K562 (cell line): ENCODE measurements at regions not wholly inside any gene's neighbourhood (a gene's known extent, or its start where the extent isn't known, plus 50 kb on each side); places are given as distances from the start of the nearest gene placed in this dataset.

ENCODE experiments used
- ATAC-seq: fragments of 200-7000 bp; cut with Tn5 transposase; 3 replicates; pipeline ENCODE4 v1.9.1; 2020; ENCODE audit warnings: moderate library complexity
- BruUV-seq: library from RNA; stranded (reverse); fragments of 400-500 nt; replicated peaks from 2 replicates; lab custom pipeline; 2021; lab: Mats Ljungman, UMichigan
- CTCF ChIA-PET: fragments of 300-600 bp; formaldehyde crosslinking; extraction: SDS; loops from one replicate; lab custom pipeline; 2021; ENCODE audit warnings: low intra/inter-chr PET ratio; lab: Yijun Ruan, JAX
- POLR2A ChIA-PET: fragments of 300-600, 350-650 bp; sonication (Branson Sonifier 250); formaldehyde crosslinking; extraction: SDS; loops from one replicate; lab custom pipeline; 2021; ENCODE audit warnings: antibody characterized with exemption, inconsistent platforms; lab: Yijun Ruan, JAX
- DNase-seq, 4 experiments: peaks; one replicate each; pipeline versions ENCODE4 v3.0.0 to v3.0.0-alpha.2; 2011 to 2018; ENCODE audit warnings: low spot score in 3 of 4, mixed read lengths in 3 of 4; ENCODE audit errors: extremely low read depth in 1 of 4
- FAIRE-seq: peaks from 2 replicates; lab custom pipeline; 2011; peaks lifted over from hg19 to GRCh38; lab: Jason Lieb, UNC
- H2AFZ ChIP-seq: 2 replicates; pipeline ENCODE4 v1.6.0; 2011; ENCODE audit warnings: low read depth, low read length, control low read depth, inconsistent platforms
- H3K27ac ChIP-seq: fragments of 200-600 bp; 3 replicates; pipeline ENCODE4 v1.8.0; 2011; ENCODE audit warnings: low read depth, mild to moderate bottlenecking, control low read depth, inconsistent platforms, low read length, moderate library complexity, mixed read lengths; ENCODE audit errors: extremely low read depth
- H3K27me3 ChIP-seq, 2 experiments: fragments of 300-600 bp in 1 of 2; 2 replicates in 1 of 2; 3 replicates in 1 of 2; pipeline versions ENCODE4 v1.6.0 to v1.8.0; 2011; ENCODE audit warnings: inconsistent platforms in 2 of 2, low read length in 2 of 2, mild to moderate bottlenecking in 1 of 2, mixed read lengths in 1 of 2, moderate library complexity in 1 of 2; ENCODE audit not compliant: control insufficient read depth in 2 of 2, insufficient read depth in 2 of 2
- H3K36me3 ChIP-seq: fragments of 300-600 bp; 3 replicates; pipeline ENCODE4 v1.8.0; 2011; ENCODE audit warnings: mild to moderate bottlenecking, low read length, inconsistent platforms; ENCODE audit not compliant: control insufficient read depth, insufficient read depth
- H3K4me1 ChIP-seq, 2 experiments: fragments of 200-600 bp in 1 of 2; replicated peaks in 1 of 2; 2 replicates in 1 of 2; 3 replicates in 1 of 2; pipeline versions ENCODE4 v1.5.1 to v1.8.0; 2011; ENCODE audit warnings: inconsistent platforms in 2 of 2, low read length in 2 of 2, mild to moderate bottlenecking in 1 of 2, mixed read lengths in 1 of 2, moderate library complexity in 1 of 2; ENCODE audit not compliant: control insufficient read depth in 2 of 2, insufficient read depth in 2 of 2
- H3K4me2 ChIP-seq: 2 replicates; pipeline ENCODE4 v1.6.1; 2011; ENCODE audit warnings: low read length, control low read depth, inconsistent platforms, mixed read lengths; ENCODE audit not compliant: insufficient read depth
- H3K4me3 ChIP-seq: fragments of 200-600 bp; sonication (generic), shearing (Covaris generic); 2 replicates; pipeline ENCODE4 v1.5.1; 2016; ENCODE audit warnings: control low read depth, inconsistent platforms
- H3K79me2 ChIP-seq: fragments of 200-600 bp; 3 replicates; pipeline ENCODE4 v1.8.0; 2011; ENCODE audit warnings: low read length, inconsistent platforms; ENCODE audit not compliant: control insufficient read depth, insufficient read depth
- H3K9ac ChIP-seq, 2 experiments: 2 replicates each; pipeline versions ENCODE4 v1.6.0 to v1.6.1; 2011; ENCODE audit warnings: low read depth in 2 of 2, low read length in 2 of 2, control low read depth in 1 of 2, inconsistent platforms in 1 of 2, mild to moderate bottlenecking in 1 of 2, mixed read lengths in 1 of 2; ENCODE audit not compliant: insufficient read depth in 1 of 2
- H3K9me1 ChIP-seq: one replicate; pipeline ENCODE4 v1.6.0; 2011; ENCODE audit warnings: inconsistent platforms, mild to moderate bottlenecking, low read length, moderate library complexity; ENCODE audit not compliant: control insufficient read depth, insufficient read depth
- H3K9me3 ChIP-seq: replicated peaks from 2 replicates; pipeline ENCODE4 v1.5.1; 2011; ENCODE audit warnings: low read depth, low read length, inconsistent platforms; ENCODE audit not compliant: control insufficient read depth, insufficient read depth
- H4K20me1 ChIP-seq: replicated peaks from 2 replicates; pipeline ENCODE4 v1.6.1; 2011; ENCODE audit warnings: low read length, inconsistent platforms, mixed read lengths; ENCODE audit not compliant: control insufficient read depth, insufficient read depth
- BRF1 ChIP-seq: IDR thresholded peaks from 3 replicates; pipeline ENCODE4 v1.6.1; 2011; ENCODE audit warnings: borderline replicate concordance, mild to moderate bottlenecking; ENCODE audit not compliant: insufficient read length; ENCODE audit errors: extremely low read depth
- CBFA2T3 ChIP-seq: fragments of 450-650 bp; IDR thresholded peaks from 2 replicates; pipeline ENCODE4 v1.6.1; 2017
- ETV6 ChIP-seq, 3 experiments: fragments of 150-350 bp in 1 of 3; sonication (generic) in 1 of 3; formaldehyde crosslinking in 1 of 3; IDR thresholded peaks; 2 replicates each; pipeline versions ENCODE4 v1.6.1 to v1.8.0; 2014 to 2022; ENCODE audit warnings: borderline replicate concordance in 2 of 3, low read depth in 2 of 3, antibody characterized with exemption in 1 of 3, low read length in 1 of 3, mild to moderate bottlenecking in 1 of 3, missing genetic modification reagents in 1 of 3
- MCM3 ChIP-seq: fragments of 450-650 bp; IDR thresholded peaks from 2 replicates; pipeline ENCODE4 v1.6.1; 2016
- MECOM ChIP-seq: fragments of 250-450 bp; sonication (Bioruptor Pico); IDR thresholded peaks from 2 replicates; pipeline ENCODE4 v1.8.0; 2022; ENCODE audit warnings: inconsistent platforms
- MYNN ChIP-seq, 2 experiments: sonication (generic); formaldehyde crosslinking in 1 of 2; IDR thresholded peaks; 2 replicates each; pipeline versions ENCODE4 v1.5.0 to v1.6.1; 2016 to 2020; ENCODE audit warnings: antibody characterized with exemption in 1 of 2, missing genetic modification reagents in 1 of 2
- SMARCE1 ChIP-seq: fragments of 450-650 bp; IDR thresholded peaks from 2 replicates; pipeline ENCODE4 v1.7.1; 2016; ENCODE audit warnings: mild to moderate bottlenecking
- ZNF134 ChIP-seq: fragments of 250-450 bp; sonication (Bioruptor Pico); conservative IDR thresholded peaks from 2 replicates; pipeline ENCODE4 v1.4.0; 2020
- ZNF766 ChIP-seq: fragments of 200-800 bp; sonication (Bioruptor generic); conservative IDR thresholded peaks from 2 replicates; pipeline ENCODE4 v1.6.1; 2016; ENCODE audit warnings: missing genetic modification characterization, missing compliant biosample characterization
- ZNF77 ChIP-seq: fragments of 250-450 bp; sonication (Bioruptor Pico); IDR thresholded peaks from 2 replicates; pipeline ENCODE4 v1.5.0; 2020
- ZZZ3 ChIP-seq: fragments of 450-650 bp; IDR thresholded peaks from 2 replicates; pipeline ENCODE4 v1.6.1; 2016; ENCODE audit warnings: antibody characterized with exemption, mild to moderate bottlenecking, moderate library complexity
- WGBS: fragments of 100-300 bp; shearing (Covaris generic); methylation state at CpG from one replicate; pipeline ENCODE4 v1.1.6; 2016; ENCODE audit warnings: low coverage, mixed read lengths; ENCODE audit not compliant: insufficient coverage; ENCODE audit errors: missing lambda C conversion rate; 5-methylcytosine and 5-hydroxymethylcytosine counted together
- in situ Hi-C: fragments of 300-500 bp; cut with MboI; formaldehyde crosslinking; loops from 4 replicates; pipeline ENCODE4 v1.15.0; 2018; ENCODE audit warnings: inconsistent platforms, mixed read lengths
- intact Hi-C: fragments of 100-400 bp; cut with micrococcal nuclease; formaldehyde crosslinking; loops from 2 replicates; pipeline ENCODE4 v1.14.2; 2022
- TF ChIP-seq, protein P1 (sequence below), 2 experiments: fragments of 150-350 bp in 1 of 2; IDR thresholded peaks; 2 replicates each; pipeline ENCODE4 v1.6.1; 2012 to 2016; ENCODE audit warnings: low read depth in 2 of 2, low read length in 2 of 2, mild to moderate bottlenecking in 1 of 2, moderate library complexity in 1 of 2

DNA sequence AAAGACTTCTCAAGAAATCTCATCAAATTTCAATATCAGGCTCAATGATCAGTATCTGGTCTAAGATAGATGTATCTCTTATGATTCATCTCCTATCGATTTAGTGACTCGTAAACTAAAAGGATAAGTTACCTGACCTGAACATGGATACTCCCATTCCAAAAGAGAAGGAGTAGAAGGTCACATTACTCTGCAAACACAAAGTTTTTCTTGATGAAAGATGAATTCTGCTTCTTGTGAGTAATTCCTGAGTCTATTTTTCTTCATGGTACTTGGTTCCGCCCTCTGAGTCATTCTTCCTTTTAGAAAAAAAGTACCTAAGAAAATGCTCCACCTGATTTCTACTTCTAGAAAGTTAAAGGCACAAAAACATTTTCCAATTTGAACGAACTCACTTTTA, 223.1 kb upstream of the SLIT2 start:
- intact Hi-C loops, result no loop called here
- TF ChIP-seq ZNF766 (CRISPR knock-in tag) (no peak), ZNF77 (no peak), BRF1 (no peak), MECOM (CRISPR knock-in tag) (no peak), MYNN (IDR thresholded peaks at IDR 0.05) (no peak), MYNN (CRISPR knock-in tag; IDR thresholded peaks at IDR 0.05) (no peak), ZZZ3 (no peak), SMARCE1 (no peak), ZNF134 (CRISPR knock-in tag) (no peak), CBFA2T3 (no peak), MCM3 (no peak), ETV6 (IDR thresholded peaks at IDR 0.05; ENCODE audit: borderline replicate concordance in 1 of 2, low read depth in 2 of 2, low read length in 1 of 2) (no peak), ETV6 (CRISPR knock-in tag; IDR thresholded peaks at IDR 0.05; ENCODE audit: borderline replicate concordance) (no peak)
- TF ChIP-seq, protein P1, sequence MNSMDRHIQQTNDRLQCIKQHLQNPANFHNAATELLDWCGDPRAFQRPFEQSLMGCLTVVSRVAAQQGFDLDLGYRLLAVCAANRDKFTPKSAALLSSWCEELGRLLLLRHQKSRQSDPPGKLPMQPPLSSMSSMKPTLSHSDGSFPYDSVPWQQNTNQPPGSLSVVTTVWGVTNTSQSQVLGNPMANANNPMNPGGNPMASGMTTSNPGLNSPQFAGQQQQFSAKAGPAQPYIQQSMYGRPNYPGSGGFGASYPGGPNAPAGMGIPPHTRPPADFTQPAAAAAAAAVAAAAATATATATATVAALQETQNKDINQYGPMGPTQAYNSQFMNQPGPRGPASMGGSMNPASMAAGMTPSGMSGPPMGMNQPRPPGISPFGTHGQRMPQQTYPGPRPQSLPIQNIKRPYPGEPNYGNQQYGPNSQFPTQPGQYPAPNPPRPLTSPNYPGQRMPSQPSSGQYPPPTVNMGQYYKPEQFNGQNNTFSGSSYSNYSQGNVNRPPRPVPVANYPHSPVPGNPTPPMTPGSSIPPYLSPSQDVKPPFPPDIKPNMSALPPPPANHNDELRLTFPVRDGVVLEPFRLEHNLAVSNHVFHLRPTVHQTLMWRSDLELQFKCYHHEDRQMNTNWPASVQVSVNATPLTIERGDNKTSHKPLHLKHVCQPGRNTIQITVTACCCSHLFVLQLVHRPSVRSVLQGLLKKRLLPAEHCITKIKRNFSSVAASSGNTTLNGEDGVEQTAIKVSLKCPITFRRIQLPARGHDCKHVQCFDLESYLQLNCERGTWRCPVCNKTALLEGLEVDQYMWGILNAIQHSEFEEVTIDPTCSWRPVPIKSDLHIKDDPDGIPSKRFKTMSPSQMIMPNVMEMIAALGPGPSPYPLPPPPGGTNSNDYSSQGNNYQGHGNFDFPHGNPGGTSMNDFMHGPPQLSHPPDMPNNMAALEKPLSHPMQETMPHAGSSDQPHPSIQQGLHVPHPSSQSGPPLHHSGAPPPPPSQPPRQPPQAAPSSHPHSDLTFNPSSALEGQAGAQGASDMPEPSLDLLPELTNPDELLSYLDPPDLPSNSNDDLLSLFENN (IDR thresholded peaks at IDR 0.05; ENCODE audit: low read depth in 2 of 2, low read length in 2 of 2), result no peak

More for the DNA sequence above, 223.1 kb upstream of the SLIT2 start:
- Histone ChIP-seq H3K9me1 (no peaks in the 10 kb centered on the region), H3K79me2 (no peaks in the 10 kb centered on the region), H4K20me1 (no peaks in the 10 kb centered on the region), H3K9ac (no peak overlapping the region), H3K4me2 (no peak overlapping the region), H3K36me3 (no peaks in the 10 kb centered on the region), H3K9me3 (no peaks in the 10 kb centered on the region), H2AFZ (no peak overlapping the region), H3K4me3 (no peak overlapping the region), H3K27me3 (no peaks in the 10 kb centered on the region), H3K4me1 (no peaks in the 10 kb centered on the region), H3K27ac (no peak overlapping the region)
- in situ Hi-C loops, result no loop called here
- DNase-seq (no peak), ATAC-seq (no peak), FAIRE-seq (no peak)
- ChIA-PET CTCF (no interaction called here), POLR2A (no interaction called here)
- BruUV-seq, result no TSS peak
- 3% methylated on average over 4 of the region's 4 CpGs for WGBS
